HG03571 (cell line): ENCODE measurements at regions not wholly inside any gene's neighbourhood (a gene's known extent, or its start where the extent isn't known, plus 50 kb on each side); places are given as distances from the start of the nearest gene placed in this dataset.
"Not testable (repeated sequence)": the region's sequence is repeated elsewhere in the genome, so short reads cannot be mapped to it uniquely, and the experiment has no call there.

ENCODE experiments used
- ATAC-seq: cut with Tn5 transposase; IDR thresholded peaks from one replicate; pipeline ENCODE4 v1.9.1; 2021; ENCODE audit not compliant: unreplicated experiment

DNA sequence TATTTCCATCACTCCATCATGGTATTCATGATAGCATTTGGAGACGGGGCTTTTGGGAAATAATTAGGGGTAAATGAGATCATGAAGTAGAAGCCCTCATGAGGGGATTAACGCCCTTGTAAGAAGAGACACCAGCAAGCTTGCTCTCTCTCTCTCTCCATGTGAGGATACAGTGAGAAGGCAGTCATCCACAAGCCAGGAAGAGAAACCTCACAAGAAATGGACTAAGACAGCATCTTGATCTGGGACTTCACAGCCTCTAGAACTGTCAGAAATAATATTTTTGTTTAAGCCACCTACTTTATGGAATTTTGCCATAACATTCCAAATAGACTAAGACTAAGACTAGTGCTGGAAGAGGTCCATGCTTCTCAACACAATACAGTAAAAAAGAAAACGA, 464.6 kb upstream of the GCFC2 start:
- ATAC-seq = no peak

DNA sequence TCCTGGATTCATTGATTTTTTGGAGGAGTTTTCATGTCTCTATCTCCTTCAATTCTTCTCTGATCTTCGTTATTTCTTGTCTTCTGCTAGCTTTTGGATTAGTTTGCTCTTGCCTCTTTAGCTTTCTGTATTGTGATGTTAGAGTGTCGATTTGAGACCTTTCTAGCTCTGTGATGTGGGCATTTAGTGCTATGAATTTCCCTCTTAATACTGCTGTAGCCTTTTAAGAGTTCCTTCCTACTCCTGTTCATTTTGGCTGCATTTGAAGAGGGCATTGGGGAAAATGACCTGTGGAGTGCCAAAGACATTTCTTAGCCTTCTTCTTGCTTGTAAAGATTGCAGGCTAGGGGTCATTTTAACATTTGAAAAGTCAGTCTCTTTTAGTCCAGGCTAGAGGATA, 463.8 kb upstream of the GCFC2 start:
- no peak for ATAC-seq

DNA sequence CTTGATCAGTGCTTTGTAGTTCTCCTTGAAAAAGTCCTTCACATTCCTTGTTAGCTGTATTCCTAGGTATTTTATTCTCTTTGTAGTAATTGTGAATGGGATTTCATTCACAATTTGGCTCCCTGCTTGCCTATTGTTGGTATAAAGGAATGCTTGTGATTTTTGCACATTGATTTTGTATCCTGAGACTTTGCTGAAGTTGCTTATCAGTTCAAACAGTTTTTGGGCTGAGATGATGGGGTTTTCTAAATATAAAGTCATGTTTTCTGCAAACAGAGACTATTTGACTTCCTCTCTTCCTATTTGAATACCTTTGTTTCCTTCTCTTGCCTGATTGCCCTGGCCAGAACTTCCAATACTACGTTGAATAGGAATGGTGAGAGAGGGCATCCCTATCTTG, 462.5 kb upstream of the GCFC2 start:
- not testable (repeated sequence) for ATAC-seq

DNA sequence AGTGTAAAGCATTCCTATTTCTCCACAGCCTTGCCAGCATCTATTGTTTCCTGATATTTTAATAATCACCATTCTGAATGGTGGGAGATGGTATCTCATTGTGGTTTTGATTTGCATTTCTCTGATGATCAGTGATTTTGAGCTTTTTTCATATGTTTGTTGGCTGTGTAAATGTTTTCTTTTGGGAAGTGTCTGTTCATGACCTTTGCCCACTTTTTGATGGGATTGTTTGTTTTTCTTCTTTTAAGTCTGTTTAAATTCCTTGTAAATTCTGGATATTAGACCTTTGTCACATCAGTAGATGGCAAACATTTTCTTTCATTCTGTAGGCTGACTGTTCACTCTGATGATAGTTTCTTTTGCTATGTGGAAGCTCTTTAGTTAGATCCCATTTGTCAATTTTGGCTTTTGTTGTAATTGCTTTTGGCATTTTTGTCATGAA, 461.5 kb upstream of the GCFC2 start:
- ATAC-seq = not testable (repeated sequence)

DNA sequence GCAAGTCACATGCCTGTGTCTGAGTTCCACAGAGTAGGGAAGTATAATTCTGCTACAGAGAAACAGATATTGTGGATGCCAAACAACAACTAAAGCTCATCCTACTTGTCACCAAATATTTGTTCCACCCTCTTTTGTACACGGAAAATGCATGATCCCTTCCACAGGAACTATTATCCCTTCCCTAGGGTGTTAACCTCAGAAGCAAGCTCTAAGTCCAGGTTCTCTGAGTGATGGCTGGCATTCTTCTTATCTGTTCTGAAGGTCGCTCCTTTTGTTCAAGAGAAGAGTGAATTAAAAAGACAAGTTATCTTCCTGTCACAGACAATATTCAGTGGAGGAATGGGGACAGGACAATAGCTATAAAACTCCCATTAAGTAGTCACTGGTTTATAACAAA, 460.1 kb upstream of the GCFC2 start:
- no peak for ATAC-seq

DNA sequence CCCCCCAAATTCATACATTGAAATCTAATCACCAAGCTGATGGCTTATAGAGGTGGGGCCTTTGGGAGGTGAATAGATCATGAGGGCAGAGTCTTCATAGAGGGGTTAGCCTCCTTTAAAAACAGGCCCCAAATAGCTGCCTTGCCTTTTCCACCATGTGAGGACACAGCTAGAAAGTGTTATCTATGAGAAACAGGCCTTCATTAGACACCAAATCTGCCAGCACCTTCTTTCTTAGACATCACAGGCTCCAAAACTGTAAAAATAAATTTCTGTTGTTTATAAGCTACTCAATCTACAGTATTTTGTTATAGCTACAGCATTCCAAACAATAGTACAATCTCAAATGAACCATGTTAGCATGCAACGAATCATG, 459.3 kb upstream of the GCFC2 start:
- ATAC-seq = no peak

DNA sequence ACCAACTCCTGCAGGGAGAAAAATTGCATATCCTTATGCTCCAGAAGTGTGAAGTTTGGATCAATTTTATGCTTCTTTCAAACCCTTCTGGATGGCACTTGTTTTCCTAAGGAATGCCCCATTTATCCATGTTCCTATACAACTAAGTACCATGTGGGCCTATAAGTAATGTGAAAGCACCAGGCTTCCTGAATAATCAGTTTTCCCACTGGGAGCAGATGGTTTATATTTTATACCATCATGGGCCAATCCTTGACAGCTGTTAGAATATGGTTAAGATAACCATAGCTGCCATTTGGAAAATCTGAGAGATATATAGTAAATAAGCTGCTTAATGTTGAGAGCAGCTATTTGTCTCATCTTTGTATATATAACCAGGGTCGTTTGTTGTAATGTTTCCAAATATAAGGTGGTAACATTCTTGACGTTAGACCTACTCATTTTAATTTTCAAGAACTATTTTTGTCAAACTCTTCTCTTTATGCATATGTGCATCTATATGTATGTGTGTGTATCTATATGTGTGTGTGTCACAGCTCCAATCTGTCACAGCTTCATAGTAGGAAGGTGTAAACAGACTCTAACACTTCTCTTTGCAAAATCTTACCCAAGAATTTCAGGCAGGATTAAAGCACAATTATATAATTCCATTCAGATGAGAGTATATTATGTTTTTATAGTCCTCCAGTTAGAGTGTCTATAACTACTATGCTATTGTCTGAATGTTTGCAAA, 458.7 kb upstream of the GCFC2 start:
- no peak for ATAC-seq

DNA sequence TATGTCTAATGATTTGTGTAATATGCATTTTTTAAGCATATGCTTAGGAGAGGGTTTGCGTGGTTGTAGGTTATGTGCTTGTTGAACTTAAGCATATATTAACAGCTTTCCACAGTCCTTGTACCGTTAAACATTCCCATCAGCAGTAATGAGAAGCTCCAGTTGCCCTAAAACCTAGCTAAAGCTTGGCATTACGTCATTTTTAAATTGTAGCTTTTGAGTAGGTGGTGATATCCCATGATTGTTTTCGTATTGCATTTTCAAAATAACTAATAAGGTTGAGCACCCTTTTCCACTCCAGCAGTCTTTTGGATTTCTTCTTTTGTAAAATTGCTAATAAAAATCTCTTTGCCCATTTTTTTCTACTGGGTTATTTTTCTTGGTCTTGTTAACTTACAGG, 453.1 kb upstream of the GCFC2 start:
- no peak for ATAC-seq

DNA sequence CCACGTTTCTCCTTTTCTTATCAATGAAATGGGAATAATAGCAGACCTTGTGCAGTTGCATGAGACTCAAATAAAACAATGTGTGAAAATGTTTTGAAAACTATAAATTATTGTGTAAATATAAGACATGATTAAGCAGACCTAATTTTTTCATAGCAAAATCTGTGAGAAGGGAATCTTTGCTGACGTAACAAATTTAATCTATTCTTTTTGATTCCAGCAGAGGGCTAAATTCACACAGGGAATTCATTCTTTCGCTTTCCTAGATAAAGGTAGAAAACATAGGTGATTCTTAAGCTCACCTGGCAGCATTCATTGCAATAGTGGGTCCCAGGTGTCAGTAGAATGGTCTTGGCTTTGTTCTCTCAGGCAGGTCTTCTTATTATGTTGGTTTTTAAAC, 450.0 kb upstream of the GCFC2 start:
- no peak for ATAC-seq

DNA sequence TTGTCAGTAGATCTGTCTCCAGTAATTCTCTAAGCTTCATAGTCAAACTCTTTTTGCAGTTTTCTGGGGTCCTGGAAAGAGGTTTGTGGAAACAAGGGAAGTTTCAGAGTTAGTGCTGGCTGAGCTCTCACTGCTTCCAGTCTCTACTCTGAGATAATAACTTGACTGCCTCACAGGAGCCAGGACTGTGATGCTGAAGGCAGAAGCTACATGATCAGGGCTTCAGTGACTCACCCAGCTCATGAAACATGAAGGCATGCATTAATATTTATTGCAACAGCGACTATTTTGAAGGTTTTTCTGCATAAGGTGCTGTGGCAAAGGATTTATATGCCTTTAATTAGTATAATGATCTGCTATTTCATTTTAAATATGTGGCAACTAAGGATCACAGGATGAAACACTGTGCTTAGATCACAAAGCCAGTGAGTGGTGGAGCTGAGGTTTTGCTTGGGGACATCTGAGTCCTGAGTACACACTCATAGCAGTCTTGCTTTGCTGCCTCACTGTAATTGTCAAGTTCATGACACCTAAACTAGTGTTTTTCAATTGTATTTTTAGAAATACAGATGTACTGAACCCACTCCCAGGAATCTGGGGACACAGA, 448.4 kb upstream of the GCFC2 start:
- ATAC-seq = no peak

DNA sequence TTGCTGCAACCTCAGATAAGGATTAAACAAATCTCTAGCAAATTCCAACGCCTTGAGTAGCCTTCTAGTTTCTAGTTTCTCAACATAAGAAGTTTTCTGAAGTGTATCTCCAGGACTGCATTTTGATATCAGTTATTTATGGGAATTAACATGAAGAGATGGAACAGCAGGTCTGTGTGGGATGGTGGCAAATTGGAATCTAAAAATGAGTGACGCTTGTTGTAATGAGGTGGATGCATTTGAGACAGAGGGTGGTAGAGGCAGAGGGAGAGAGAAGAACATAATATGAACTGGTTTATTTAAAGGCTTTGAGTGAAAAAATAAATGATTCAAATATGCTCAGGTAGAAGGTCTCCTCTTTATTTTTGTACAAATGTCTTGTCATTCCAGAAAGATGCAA, 446.8 kb upstream of the GCFC2 start:
- no peak for ATAC-seq

DNA sequence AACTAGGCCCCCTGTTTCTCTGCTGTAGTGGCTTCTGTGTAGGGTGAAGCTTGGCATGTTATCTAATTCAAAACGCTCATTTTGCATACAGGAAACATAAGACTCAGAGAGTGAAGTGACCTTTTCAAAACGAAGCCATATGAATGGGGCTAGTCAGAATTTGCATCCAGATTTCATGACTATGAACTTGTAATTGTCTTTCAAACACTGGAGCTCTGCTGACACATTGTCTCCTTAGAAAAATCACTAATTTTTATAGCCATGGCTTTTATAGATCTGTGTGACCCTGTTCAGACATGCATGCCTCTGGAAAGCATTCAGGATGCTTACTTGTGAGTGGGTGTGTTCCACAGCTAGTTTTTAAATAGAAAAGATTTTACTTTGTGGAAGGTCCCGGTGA, 444.3 kb upstream of the GCFC2 start:
- ATAC-seq = no peak

DNA sequence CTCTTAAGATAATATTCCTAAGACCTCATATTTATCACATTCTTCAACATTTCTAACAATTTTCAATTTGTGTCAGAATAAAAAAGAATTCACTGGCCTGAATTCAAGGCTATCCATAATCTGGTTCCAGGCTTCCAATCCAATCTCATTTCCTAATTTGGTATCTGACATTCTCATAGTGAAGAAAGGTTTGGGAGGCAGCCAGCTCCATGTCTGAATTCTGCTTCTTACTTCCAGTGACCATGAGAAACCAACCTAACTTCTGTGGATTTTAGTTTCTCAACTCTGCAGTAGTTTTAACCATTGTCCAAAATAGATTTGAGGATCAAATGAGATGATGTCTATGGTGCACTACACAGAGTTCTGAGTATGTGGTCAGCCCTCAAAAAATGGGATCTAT, 439.1 kb upstream of the GCFC2 start:
- no peak for ATAC-seq

DNA sequence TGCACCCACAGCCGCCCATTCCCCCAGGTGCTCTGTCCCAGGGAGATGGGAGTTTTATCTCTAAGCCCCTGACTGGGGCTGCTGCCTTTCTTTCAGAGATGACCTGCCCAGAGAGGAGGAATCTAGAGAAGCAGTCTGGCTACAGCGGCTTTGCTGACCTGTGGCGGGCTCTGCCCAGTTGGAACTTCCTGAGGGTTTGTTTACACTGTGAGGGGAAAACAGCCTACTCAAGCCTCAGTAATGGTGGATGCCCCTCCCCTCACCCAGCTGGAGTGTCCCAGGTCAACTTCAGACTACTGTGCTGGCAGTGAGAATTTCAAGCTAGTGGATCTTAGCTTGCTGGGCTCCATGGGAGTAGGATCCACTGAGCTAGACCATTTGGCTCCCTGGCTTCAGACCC, 428.6 kb upstream of the GCFC2 start:
- ATAC-seq = not testable (repeated sequence)

DNA sequence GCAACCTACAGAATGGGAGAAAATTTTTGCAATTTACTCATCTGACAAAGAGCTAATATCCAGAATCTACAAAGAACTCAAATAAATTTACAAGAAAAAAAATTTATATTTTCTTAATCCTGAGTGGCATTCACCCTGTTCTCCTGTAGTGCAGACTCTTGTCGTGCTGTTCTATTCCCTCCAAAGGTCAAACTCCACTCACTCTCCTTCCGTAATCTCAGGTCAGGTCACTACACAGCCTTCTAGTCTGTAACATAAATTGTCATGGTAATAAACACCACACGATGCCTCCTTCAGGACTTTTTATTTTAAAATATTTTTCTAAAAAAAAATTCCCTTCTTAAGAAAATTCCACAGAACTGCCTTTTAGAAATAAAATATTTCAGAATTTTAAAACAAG, 417.9 kb upstream of the GCFC2 start:
- no peak for ATAC-seq

DNA sequence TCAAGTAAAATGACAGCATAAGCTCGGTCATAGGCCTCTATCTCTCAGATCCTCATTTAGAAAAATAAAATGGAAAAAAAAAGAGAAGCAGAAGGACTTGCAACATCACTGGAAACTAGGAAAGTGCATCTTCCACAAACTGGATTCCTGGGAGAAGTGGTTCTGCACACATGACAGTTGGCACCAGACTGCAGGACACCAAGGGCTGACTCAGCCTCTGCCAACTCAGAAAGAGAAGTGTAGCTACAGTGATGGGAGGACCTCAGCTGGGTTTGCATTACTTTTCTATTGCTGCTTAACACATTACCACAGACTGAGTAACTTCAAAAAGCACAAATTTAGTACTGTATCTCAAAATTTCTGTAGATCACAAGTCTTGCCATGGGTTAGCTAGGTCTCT, 409.5 kb upstream of the GCFC2 start:
- no peak for ATAC-seq

DNA sequence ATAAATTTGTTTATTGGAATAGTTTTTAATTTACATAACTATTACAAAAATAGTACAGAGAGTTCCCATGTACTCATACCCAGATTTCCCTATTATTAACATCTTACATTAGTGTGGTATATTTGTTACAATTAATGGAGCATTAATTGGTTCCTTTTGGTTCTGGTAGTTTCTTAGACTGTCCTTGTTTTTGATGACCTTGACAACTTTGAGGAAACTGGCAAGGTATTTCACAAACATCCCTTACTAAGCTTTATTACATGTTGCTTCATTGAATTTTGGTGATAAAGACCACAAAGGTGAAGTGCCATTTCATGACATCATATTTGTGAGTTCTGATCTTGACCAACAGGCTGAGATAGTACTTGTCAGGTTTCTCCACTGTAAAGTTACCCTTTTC, 379.0 kb upstream of the GCFC2 start:
- no peak for ATAC-seq

DNA sequence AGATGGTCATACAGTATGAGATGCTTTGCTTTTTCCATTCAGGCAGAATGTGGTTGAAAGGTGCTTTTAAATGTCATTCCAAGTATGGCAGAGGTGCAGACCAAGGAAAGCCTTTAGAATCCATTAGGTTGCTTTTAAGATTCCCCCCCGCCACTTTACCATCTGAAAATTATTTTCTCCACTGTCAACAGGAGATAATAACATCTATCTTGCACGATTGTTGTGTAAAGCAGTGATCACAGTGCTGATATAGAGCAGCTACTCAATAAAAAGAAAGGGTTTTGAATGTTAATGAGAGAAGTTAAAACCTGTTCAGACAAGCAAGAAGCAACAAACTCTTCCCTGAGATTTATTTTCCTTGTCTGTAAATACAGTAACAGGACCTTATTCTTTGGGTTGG, 372.5 kb upstream of the GCFC2 start:
- ATAC-seq = no peak

DNA sequence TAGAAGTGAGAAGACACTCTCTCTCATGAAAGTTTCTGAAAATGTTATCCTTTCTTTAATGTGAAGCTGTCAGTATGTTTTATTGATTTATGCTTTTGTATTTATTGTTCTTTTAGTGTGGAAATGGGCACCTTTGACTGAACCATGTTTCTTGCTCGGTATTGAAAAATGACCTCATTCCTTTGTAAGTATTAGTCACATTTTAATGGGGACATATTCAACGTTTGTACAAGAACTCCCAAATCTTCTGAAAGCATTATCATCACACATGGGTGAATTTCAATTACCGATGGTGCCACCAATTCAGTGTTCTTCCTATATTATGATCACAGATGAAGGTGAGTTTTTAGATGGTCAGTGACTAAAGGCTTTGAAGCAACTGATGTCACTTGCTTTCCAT, 371.8 kb upstream of the GCFC2 start:
- no peak for ATAC-seq

DNA sequence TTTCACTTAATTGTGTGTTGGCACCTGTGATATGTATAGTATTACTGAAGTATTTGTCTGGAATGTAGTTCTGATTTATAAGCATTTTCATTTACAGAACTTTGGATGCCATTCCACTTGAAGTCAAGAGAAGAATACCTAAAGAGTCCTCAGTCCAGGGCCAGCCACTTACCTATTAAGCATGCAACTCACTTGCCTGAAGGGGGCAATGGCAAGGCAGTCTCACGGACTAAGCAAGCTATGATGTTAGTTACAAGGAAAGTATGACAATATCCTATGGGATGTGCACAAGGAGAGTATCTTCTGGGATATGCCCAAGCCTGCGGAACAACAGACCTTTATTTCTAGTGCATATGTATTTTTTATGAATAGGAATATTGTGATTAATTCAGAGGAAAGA, 369.4 kb upstream of the GCFC2 start:
- no peak for ATAC-seq

DNA sequence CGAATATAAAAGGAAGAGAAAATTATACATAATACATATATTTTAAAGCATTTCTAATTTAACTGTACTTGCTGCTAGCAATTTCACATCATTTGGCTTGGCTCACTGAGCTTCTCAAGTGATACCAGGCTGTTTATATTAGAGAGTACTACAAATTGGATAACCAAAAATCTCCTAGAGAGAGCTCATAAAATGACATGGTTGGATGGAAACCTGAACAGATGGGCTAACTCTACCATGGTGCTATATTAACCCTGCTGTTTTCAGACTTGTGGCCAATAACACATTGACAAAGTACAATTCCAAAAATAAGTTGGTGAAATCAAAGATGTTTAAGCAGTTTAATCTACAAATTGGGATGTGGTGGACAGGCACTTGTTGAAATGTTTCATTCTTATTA, 364.4 kb upstream of the GCFC2 start:
- ATAC-seq = no peak

DNA sequence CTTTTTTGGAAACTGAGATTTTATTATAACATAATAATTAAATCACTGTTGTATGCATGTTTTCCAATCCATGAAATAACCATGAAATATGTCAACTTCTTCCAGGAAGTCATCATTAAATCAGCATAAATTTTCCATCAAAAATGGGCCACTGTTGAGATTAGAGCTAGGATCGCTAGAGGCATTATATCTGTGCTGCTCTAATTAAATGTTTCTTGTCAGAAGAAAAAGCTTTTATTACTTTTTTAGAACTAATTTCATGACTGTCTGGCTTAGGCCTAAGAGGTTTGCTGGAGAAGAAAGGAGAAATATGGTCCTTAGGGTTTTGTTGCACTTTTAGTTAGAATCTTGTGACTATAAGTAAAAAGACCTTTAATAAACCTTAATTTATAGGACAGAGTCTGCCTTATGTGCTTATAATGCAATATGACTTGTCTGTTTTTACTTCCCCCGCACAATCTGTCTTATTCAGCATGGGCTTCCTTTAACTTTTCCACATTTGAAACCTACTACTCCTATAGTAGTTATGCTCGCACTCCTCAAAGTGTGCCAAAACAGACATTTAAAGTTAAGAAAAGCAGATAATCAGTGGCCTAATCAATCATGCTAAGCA, 363.4 kb upstream of the GCFC2 start:
- no peak for ATAC-seq

DNA sequence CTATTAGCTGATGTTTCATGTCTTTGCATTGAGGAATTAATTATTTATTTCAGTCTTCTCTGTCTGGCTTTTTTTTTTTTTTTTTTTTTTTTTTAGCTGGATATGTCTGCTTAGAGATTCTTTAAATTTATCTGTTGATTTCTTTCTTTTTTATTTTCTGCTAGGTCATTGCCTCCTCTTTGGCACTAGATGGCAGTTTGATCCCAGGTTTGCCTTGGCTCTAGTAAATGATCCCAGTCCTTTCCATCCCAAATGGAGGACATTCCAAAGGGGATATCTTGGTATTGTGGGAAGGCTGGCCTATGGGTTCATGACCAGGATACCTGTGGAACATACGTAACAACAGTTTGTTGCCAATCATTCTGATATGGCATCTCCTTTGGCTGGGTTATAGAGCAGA, 339.5 kb upstream of the GCFC2 start:
- ATAC-seq = no peak
